NCI-H524 treated with DMSO at 0.1 percent for 48 hours (cell line): ENCODE measurements at regions not wholly inside any gene's neighbourhood (a gene's known extent, or its start where the extent isn't known, plus 50 kb on each side); places are given as distances from the start of the nearest gene placed in this dataset.

Experiments used
- DNase-seq: peaks from one replicate; lab custom pipeline; 2025; lab: John Stamatoyannopoulos, UW

DNA sequence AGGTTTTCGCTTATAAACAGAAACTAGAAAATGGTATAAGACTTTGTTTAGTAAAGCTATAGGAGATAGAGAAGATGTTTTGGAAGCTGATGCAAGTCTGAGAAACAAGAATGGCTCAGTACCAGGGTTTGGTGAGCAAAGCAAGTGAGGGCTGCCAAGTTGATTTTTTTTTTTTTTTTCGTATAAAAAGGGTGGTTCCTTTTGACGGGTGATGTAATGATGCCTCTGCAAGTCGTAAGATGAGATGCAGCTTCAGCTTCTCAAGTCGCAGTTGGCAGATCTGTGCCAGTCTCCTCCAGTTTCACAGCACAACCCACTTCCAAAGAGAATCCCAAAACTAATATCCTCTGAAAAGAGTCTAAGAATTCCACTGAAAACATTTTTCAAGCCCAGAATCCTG lies 252.8 kb upstream of the CDH4 start:
- no peak for DNase-seq

DNA sequence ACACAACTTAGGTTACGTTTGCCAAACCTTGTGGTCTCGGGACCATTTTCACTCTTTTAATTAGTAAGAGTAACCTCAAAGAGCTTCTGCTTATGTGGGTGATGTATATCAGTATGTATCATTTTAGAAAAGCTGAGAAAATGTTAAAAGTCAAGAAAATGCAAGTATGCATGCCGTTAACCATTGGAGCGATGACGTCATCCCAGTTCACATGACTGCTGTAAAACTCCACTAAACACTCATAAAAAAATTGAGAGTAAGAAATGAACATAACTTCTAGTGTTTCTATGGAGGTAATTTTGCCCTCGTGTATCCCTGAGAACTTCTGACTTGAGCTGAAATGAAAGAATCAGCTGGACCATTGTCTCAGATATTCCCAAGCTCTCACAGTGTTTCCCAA lies 250.0 kb upstream of the CDH4 start:
- no peak for DNase-seq

- DNase-seq: no peak
Observed at GRCh38 chr20:61014491-61014890, 237.6 kb upstream of the CDH4 start.

GRCh38 chr20:61015602-61016001 lies 236.5 kb upstream of the CDH4 start:
- no peak for DNase-seq

DNA sequence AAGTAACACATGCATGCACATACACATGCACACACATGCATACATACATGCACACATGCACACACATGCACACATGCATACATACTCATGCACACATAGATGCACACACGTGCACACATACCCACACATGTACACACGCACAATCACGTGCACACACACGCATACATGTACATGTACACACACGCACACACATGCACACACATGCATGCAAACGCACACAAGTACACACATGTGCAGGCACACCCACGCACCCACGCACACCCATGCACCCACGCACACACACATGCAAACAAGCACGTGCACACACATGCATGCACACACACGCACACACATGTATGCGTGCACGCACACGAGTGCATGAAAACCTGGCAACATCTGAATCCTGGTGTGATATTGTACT lies 232.7 kb upstream of the CDH4 start:
- DNase-seq: no peak

- DNase-seq: no peak
Observed at GRCh38 chr20:61023612-61024011, 228.4 kb upstream of the CDH4 start.

- DNase-seq: no peak
Observed at GRCh38 chr20:61024390-61024789, 227.7 kb upstream of the CDH4 start.

- DNase-seq: no peak
Observed at GRCh38 chr20:61025536-61025935, 226.5 kb upstream of the CDH4 start.

DNA sequence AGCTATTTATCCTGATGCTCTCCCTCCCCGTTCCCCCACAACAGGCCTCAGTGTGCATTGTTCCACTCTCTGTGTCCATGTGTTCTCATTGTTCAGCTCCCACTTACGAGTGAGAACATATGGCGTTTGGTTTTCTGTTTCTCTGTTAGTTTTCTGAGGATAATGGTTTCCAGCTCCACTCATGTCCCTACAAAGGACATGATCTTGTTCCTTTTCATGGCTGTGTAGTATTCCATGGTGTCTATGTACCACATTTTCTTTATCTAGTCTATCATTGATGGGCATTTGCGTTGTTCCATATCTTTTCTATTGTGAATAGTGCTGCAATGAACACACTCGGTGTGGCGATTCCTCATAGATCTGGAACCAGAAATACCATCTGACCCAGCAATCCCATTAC lies 225.9 kb upstream of the CDH4 start:
- no peak for DNase-seq

- DNase-seq: no peak
Observed at GRCh38 chr20:61026731-61027130, 225.3 kb upstream of the CDH4 start.

GRCh38 chr20:61027218-61027617 lies 224.8 kb upstream of the CDH4 start:
- no peak for DNase-seq

DNA sequence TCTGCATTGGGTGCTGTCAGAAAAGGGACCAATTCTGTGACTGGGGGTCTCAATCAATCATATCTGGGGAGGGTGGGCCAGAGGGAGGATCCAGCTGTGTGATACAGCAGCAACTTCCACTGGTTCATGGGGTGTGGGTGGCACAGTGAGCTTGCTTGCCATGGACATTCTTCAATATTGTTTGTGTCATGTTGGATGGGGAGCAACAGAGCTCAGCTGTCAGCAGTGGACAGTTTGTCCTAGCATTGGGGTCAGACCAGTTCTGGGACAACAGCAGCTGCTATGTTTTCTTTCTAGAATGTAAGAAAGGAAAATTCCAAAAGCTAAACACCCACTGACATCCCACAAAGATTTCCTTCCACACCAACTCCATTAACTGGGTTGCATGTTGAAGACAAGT lies 221.9 kb upstream of the CDH4 start:
- DNase-seq: no peak

GRCh38 chr20:61031101-61031830 lies 220.8 kb upstream of the CDH4 start:
- no peak for DNase-seq

GRCh38 chr20:61037498-61037897 lies 214.6 kb upstream of the CDH4 start:
- DNase-seq: no peak

DNA sequence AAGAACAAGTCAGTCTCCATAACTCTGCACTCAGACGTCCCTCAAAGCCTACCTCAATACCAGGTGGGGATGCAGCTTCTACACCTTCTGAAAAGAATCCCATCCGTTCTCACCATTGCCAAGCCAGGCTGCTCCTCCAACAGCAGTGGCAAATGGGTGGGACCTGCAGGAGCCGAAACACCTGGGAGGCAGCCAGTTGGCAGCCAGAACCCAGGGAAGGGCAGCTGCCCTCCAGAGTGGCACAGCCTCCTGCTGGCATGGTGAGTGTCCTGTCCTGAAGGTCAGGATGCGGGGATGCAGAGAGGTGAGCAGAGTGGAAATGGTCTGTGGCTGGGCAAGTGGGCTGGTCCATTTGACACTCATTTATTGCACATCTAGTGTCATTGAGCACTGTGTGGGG lies 210.6 kb upstream of the CDH4 start:
- no peak for DNase-seq

GRCh38 chr20:61042506-61043385 lies 209.3 kb upstream of the CDH4 start:
- no peak for DNase-seq

DNA sequence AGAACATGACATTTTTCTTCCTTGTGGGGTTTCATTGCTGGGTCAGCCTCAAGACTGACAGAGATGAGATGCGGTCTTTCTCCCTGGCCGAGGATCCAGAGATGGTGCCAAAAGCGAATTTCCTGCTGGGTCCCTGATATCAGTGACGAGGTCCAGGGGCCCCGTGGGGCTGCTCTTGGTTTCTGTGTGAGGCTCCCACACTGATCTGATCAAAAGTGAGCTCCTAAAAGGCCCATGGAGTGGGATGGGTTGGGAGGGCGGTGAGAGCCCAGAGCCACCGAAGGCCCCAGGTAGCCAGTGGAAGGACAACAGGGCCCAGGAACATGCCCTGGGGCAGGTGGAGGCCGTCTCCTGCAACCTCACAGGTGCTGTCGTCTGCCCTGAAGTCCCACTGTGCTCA lies 208.4 kb upstream of the CDH4 start:
- no peak for DNase-seq

DNA sequence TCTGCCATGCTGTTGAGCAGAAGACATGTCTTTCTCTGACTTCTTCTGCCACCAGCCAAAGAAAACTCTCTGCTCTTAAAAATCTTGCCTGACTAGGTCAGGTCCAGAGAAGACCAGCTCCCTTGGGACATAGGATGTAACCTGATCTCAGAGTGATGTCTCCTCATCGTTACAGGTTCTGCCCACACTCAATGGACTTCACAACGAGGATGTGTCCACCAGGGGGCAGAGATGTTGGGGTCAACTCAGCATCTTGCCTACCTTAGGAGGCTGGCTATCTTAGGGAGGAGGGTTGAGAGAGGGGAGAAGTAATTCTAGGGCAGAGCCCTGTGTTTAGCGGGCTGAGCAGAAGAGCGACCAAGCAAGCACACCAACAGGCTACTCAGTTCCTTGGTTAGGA lies 207.6 kb upstream of the CDH4 start:
- DNase-seq: no peak

DNA sequence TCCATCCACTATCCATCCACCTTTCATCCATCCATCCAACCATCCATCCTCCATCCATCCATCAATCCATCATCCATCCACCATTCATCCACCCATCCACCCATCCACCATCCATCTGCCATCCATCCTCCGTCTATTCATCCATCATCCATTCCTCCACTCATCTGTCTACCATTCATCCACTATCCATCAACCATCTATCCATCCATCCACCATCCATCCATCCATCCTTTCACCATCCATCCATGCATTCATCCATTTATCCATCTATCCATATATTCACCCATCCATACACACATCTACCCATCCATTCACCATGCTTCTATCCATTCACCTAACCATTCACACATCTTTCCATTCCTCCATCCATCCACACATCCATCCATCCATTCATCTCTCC lies 207.0 kb upstream of the CDH4 start:
- DNase-seq: no peak

- DNase-seq: no peak
Observed at GRCh38 chr20:61045876-61046585, 206.0 kb upstream of the CDH4 start.

DNA sequence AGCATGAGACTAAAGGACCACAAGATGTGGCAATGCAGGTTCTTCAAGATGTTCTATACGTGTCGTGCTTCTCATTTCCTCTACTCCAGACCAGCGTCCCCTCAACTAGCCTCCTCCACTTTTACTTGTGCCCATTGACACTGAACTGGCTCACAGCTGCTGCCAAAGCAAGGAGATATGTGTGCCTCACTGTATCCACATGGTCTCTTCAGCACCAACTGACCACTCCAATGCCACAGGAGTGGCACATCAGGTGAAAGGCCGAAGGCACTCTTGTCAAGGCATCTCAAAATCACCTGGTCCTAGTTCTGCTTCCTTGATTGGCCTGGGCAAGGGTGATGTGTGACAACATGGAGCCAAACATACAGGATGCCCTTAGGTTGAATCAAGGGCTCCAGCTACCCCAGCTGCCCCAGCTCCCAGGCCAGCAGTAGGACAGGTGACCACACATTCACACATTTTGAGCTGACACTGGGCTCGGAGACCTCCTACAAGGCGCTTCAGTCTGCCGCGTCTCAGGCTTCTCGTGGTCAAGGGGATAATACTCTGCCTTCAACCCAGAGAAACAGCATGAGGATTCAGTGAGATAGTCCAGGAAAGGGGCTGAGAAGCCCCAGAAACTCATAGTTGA lies 205.2 kb upstream of the CDH4 start:
- DNase-seq: no peak

DNA sequence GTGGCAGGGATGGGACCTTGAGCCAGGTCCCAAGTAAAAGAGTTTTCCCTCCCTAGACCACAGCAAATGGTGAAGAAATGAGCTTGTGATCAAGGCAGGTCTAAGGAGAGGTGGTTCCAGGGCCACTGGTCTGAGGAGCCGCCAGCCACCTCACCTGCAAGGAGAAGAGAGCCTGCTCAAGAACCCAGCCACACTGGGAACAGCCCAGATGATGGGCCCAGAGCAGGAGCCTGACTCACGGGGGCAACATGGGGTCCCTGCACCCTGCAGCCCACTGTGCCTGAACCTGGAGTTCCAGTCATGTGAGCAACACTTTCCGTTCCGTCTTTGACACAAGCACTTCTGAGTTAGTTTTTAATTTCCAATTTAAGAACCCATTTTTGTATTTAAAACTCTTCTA lies 204.5 kb upstream of the CDH4 start:
- no peak for DNase-seq
